GM18499 (cell line): ENCODE measurements at regions not wholly inside any gene's neighbourhood (a gene's known extent, or its start where the extent isn't known, plus 50 kb on each side); places are given as distances from the start of the nearest gene placed in this dataset.
"Not testable (repeated sequence)": the region's sequence is repeated elsewhere in the genome, so short reads cannot be mapped to it uniquely, and the experiment has no call there.

Source experiments
- ATAC-seq: cut with Tn5 transposase; IDR thresholded peaks from one replicate; pipeline ENCODE4 v1.9.1; 2021; ENCODE audit warnings: moderate number of reproducible peaks; ENCODE audit not compliant: insufficient read depth, unreplicated experiment

DNA sequence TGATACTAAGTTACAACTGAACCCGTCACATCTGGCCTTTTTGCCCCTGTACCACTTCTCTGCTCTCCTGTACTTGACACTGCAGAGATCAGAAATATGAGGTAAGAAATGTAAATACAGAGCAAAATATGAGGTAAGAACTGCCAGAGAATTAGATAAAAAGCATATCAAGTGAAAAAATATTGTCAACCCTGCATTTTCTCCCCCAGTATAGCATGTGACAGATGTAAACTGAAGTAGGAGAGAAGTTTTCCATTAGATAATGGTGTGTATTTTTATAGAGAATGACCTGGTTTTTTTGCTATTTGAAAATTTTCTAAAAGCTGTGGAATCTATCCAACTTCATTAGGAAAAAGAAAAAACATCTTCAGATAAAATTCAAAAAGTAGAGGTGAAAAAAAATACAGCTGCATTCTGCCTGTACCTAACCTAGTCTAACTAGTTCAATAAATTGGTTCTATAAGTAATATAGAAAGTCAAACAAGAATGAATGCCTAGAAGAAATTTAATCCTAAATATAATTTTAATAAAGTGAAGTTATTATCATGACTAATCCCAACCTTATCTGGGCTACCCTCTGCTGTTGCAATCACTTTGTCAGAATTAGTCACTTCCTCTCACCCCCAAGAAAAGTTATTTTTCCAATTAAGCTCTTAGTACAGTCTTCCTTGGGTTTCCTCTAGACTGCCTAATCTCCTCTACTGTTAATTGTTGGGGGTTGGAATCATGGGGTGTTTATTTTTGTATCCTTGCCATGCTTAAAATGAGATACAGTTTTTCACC is 210.0 kb downstream of the RASSF9 start:
- ATAC-seq: no peak

DNA sequence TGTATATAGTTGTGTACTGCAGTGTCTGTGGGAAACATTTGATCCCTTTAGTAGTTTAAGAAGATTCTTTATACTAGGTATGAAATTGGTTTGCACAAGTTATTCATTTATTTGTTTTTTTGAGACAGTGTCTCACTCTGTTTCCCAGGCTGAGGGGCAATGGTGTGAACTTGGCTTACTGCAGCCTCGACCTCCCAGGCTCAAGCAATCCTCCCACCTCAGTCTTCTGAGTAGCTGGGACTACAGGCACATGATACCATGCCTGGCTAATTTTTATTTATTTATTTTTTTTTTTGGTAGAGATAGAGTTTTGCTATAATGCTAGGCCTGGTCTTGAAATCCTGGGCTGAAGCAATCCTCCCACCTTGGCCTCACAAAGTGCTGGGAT is 209.4 kb downstream of the RASSF9 start:
- no peak for ATAC-seq

DNA sequence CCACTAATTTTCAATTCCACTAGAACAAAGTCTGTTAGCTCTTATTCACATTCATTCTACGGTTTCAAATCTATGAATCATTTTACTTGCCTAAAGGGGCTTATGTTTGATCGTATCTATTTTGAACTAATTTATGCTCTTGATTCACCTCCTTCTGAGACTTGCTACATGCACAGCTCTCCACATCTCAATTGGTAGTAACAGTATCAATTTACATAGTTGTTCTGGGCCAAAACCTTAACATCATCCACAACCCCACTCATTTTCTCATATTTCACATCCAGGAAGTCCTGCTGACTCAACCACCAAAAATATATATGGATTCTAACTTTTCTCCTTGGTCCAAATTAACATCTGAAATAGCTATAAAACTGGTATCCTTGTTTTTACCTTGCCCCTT is 208.6 kb downstream of the RASSF9 start:
- no peak for ATAC-seq

DNA sequence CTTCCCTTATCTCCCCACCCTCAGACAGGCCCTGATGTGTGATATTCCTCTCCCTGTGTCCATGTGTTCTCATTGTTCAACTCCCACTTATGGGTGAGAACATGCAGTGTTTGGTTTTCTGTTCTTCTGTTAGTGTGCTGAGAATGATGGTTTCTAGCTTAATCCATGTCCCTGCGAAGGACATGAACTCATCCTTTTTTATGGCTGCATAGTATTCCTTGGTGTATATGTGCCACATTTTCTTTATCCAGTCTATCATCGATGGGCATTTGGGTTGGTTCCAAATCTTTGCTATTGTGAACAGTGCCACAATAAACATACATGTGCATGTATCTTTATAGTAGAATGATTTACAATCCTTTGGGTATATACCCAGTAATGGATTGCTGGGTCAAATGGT is 207.6 kb downstream of the RASSF9 start:
- not testable (repeated sequence) for ATAC-seq

DNA sequence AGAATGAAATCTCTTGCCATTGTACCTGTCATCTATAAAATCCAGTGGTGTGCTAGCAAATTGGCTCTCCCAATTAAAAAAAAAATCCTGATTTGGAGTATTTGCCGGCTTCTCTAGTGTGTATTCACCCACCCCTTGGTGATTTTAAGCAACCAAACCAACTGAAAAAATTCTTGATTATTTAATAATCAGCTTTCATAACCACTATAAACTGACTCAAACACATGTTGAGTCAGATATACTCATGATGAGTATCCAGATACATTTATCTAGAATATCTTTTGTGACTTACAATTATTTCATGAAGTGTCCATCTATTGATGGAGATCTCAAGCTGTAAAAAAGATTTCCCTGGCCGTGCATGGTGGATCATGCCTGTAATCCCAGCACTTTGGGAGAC is 205.4 kb downstream of the RASSF9 start:
- ATAC-seq: no peak

DNA sequence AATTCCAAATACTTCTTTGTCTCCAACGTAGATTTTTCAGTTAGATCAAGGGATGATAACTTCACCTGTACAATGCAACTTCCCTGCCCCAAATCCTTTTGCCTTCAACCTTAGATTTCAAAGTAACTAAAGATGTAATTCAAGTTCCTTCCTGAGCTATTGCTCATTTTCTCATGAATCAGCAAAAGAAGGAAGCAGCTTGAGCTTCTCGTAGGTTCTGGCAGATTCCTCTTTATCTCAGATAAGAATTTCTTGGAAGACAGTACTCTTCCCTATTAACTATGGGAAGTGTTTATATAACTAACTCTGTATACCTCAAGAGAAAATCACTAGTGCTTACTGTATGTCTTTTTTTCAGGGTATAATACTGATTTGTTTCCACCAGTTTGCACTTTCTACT is 203.8 kb downstream of the RASSF9 start:
- ATAC-seq: no peak

DNA sequence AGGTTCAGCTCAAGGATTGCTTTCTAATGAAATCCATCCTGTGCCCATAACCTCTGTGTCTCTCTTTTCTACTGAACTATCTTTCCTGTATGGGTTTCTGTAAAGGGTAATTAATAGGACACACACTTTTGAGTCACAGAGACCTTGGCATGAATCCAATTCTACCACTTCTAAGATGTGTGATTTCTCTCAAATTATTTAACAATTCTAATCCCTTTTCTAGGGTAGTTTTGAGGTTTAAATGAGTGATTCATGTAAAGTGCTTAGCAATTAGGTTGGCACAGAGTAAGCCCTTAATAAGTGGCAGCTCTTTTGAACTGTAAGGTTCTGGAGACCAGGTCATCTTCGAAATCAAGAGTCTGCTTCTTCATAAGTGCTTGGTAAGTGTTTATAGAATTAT is 202.7 kb downstream of the RASSF9 start:
- no peak for ATAC-seq

DNA sequence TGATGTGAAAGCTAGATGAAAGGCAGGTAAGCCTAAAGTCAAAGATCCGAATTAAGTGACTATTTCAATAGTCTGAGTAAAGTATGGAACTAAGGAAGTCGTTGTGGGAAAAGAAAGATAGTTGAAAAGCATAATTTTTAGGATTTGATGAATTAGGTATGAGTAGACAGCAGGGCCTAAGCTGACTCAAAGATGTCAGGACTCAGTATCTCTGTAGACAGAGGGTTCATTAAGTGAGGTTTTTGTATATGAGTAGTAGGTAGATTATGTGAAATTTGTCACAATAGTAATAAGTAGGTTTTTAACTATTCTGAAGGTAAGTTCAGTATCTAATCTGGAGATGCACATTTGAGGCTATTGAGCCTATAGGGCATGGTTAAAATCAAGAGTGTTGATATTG is 196.4 kb downstream of the RASSF9 start:
- ATAC-seq: no peak

DNA sequence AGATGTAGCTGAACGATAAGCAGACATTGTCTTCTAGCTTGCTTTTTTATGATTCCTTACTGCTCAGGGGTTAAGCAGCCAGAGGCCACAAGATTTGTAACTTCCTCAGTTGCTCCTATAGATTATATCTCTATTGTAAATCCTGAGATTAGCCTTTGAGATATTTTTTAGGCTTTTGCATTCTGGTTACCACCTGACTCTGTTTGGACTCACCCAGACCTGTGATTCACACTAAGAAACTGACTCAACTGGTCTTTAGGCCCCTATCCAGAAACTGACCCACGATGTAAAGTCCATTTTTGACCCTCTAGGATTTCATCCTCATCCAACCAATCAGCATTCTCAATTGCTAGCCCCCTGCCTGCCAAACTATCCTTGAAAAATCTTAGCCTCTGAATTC is 194.4 kb downstream of the RASSF9 start:
- no peak for ATAC-seq

DNA sequence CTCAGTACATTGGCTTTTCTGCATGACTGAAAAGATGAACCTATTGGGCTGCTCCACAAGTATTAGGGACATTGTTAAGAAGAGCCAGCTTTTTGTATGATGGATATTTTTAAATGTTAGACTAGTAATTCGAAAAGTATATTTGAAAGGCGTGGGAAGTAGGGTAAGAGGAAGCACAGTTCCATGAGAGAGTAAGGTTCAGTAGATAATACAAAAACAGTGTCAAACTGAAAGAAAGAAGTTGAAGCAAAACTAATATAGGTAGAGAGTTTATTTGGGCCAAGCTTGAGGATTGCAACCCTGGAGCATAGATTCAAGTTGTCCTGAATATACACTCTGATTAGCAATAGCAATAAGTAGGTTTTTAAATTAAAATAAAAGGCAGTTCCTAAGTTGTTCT is 193.9 kb downstream of the RASSF9 start:
- no peak for ATAC-seq

DNA sequence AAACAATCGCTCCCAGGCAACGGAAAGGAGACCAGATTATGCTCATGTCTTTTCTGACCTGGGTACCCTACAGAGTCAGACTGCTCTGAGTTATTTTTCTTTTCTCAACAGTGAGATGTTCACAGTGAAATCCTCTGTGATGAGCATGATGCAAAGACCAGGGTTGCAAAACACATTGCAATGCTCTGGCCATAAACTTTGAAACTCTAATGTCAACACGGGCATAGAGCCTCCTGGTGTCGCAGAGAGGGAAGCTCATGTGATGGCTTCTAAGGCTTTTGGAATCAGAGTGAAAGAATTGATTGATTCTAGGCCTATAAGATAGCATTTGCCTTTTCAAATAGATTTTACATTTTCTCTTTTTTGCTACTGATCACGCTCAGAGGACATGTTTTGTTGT is 193.4 kb downstream of the RASSF9 start:
- no peak for ATAC-seq

DNA sequence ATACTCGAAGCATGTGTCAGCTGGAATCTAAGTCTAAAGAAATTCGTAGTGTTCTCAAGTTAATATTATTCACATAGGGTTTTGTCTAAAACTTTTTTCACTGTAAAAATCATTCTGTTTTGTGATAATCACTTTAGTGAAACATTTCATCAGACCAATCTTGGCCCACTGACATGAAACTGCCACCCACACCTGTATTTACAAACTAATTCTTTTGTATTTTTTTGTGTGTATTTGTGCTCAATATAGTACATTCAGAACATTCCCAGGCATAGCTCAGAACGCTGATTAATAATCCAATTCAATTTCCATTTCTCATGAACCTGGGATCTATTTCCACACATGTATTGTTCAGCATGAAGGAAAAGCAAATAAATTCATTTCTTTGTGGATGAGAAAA is 191.7 kb downstream of the RASSF9 start:
- no peak for ATAC-seq

DNA sequence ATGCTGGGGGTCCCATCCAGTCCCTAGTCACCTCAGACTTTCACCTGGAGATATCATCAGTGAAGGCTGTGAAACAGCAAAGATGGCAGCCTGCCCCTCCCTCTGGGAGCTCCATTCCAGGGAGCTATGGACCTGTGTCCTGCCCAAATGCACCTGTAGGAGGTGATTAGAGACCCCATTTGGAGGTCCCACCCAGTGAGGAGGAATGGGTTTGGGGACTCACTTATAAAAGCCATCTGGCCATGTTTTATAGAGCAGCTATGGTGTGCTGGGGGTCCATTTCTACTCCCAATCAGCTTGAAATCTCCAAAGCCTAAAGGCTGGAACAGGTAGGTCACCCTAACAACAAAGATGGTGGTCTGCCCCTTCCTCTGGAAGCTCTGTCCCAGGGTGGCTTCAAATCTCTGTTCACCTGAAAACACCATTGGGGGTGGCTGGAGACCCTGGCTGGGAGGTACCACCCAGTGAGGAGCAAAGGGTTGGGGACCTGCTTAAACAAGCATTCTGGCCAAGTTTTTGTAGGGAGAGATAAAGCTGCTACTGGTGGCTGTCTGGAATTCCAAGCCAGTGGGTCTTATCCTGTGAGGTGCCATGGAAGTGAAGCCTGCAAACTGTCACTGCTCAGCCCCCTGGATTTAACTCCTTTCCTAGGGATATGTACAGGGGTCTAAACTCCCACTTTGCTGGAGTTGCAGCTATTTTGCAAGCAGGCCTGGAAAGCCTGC is 182.3 kb downstream of the RASSF9 start:
- no peak for ATAC-seq

DNA sequence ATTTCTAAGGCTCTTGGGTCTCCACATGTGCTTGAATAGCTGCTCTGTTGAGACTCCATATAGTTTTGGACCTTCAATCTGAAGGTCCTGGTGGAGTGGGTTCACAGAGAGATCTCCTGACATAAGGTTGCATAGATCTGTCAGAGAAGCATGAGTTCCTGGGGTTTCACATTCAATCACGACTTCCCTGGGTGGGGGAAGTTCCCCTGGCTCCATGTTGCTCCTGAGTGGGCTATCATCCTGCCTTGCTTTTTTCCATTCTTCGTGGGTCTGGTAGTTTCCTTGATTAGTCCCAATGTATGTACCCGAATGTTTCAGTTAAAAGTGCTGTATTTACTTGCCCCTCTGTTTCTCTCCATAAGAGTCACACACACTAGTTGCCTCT is 181.8 kb downstream of the RASSF9 start:
- ATAC-seq: no peak

DNA sequence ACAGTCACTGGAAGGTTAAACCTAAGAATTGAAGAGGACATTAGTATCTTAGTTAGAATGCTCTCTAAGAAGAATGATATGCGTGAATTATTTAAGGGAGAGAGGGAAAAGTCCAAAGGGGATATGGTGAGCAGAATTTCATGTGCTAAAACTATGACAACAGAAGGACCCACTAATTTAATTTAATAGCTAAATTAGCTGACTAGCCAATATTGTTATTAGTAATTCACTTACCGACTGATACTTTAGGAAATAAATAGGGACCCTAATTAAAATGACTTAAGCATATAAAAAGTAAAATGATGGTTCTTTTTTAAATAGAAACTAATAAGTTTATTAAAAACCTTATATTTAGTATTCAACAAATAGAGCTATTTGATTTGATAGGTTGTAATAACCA is 179.6 kb downstream of the RASSF9 start:
- ATAC-seq: no peak

DNA sequence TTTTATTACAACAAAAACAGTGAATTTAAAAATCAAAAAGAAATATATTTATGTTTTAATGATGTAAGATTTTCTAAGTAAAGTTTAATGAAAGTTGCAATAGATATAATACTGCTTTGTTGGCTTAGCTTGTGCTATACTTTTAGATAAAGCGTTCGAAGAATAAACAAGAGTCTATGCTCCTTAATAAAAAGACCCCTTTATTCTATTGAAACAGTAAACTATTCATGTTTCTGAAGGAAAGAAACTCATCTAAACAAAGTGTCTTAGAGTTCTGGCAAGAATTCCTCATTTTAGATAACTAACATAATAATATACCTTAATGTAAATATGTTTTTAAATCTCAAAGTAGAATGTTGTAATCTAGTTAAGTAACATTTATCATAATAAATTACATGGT is 179.0 kb downstream of the RASSF9 start:
- no peak for ATAC-seq

DNA sequence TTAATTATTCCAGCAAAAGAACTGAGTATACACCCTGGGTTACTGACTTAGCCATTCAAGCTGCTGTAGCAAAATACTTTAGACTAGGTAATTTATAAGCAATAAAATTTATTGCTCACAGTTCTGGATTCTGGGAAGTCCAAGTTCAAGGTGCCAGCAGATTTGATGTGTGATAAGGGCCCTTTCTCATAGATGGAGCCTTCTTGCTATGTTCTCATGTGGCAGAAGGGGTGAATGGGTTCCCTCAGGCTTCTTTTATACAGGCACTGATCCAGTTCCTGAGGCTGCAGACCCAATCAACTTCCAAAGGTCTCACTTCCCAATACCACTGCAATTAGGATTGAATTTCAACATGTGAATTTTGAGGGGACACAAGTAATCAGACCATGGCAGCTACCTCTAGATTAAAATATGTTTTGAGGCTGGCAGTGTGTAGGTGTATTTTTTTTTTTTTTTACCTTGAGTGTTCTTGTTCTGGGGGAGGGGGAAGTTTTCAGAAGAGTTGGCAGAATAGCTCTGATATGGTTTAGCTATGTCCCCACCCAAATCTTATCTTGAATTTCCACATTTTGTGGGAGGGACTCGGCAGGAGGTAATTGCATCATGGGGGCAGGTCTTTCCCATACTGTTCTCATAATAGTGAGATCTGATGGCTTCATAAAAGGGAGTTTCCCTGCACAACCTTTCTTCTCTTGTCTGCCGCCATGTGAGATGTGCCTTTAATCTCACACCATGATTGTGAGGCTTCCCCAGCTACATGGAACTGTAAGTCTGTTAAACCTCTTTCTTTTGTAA is 178.2 kb downstream of the RASSF9 start:
- no peak for ATAC-seq

DNA sequence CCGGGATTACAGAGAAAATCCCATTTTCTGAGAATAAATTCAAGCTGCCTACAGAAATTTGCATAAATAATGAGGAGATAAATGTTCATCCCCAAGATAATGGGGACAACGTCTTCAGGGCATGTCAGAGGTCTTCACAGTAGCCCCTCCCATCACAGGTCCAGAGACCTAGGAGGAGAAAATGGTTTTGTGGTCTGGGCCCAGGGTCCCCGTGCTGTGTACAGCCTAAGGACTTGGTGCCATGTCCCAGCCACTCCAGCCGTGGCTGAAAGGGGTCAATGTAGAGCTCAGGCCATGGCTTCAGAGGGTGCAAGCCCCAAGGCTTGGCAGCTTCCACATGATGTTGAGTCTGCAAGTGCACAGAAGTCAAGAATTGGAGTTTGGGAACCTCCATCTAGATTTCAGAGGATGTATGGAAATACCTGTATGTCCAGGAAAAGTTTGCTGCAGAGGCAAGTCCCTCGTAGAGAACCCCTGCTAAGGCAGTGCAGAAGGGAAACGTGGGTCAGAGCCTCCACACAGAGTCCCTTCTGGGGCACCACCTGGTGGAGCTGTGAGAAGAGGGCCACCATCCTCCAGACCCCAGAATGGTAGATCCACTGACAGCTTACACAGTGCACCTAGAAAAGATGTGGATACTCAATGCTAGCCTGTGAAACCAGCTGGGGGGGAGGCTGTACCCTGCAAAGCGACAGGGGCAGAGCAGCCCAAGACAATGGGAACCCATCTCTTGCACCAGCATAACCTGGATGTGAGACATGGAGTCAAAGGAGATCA is 176.3 kb downstream of the RASSF9 start:
- ATAC-seq: no peak

DNA sequence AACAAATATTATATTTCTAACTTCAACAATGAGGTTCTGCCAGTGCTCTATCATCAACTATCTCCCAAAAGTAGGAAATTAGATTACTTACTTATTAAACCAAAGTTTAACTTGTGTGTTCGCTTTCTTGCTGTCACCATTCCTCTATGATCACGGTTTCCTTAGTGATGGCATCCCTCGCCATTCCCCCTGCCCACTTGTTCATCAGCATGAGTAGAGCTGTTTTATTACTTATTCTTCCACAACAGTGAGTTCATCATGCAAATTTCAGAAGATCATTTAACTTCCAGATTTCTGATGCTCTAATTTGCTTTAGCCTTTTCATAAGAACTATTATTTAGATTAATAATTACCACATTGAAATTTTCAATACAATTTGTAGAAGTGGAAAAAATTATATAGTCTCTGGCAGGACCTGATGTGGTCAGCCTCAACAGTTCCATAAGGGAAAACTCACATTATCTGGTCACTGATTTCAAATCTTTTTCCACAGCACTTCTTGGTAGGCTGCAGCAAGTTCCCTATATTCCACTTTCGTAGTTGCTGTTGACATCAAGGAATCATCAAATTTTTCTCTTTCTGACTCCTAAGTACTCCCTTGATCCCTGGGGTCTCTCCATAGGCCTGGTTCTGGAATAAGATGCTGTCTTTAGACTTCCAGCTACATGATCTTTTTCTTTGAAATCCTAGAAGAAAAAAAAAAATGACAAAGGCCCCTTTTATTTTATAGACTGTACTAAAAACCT is 174.6 kb downstream of the RASSF9 start:
- ATAC-seq: no peak

DNA sequence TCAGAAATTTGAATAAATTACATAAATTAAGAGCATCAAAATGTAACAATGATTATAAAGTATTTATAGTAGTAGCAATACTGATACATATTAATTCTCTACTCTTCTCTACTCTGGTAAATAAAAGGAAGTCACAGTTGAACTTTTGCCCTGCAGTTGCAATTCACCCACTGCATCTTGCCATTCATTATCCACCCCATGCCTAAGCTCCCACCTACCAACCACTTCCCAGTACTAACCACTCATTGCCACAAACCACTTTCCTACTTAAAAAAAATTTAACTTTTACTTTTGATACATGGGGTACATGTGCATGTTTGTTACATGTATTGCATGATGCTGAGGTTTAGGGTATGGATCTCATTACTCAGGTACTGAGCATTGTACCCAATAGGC is 174.0 kb downstream of the RASSF9 start:
- ATAC-seq: no peak
